GM18517 (cell line): ENCODE measurements at regions not wholly inside any gene's neighbourhood (a gene's known extent, or its start where the extent isn't known, plus 50 kb on each side); places are given as distances from the start of the nearest gene placed in this dataset.
"Not testable (repeated sequence)": the region's sequence is repeated elsewhere in the genome, so short reads cannot be mapped to it uniquely, and the experiment has no call there.

Source experiments
- ATAC-seq: cut with Tn5 transposase; IDR thresholded peaks from one replicate; pipeline ENCODE4 v1.9.1; 2021; ENCODE audit warnings: mild to moderate bottlenecking, moderate library complexity; ENCODE audit not compliant: unreplicated experiment

- no peak for ATAC-seq
Measured at GRCh38 chr13:83731113-83731512, 151.2 kb downstream of the SLITRK1 start.

GRCh38 chr13:83730674-83731073 lies 151.6 kb downstream of the SLITRK1 start:
- no peak for ATAC-seq

- ATAC-seq: no peak
Measured at GRCh38 chr13:83722443-83722842, 159.8 kb downstream of the SLITRK1 start.

GRCh38 chr13:83716121-83716520 lies 166.2 kb downstream of the SLITRK1 start:
- no peak for ATAC-seq

- no peak for ATAC-seq
Measured at GRCh38 chr13:83714236-83714635, 168.0 kb downstream of the SLITRK1 start.

- no peak for ATAC-seq
Measured at GRCh38 chr13:83710133-83710515, 172.2 kb downstream of the SLITRK1 start.

GRCh38 chr13:83709426-83710132 lies 172.7 kb downstream of the SLITRK1 start:
- no peak for ATAC-seq

GRCh38 chr13:83702021-83702420 lies 180.3 kb downstream of the SLITRK1 start:
- ATAC-seq: no peak

GRCh38 chr13:83692800-83693199 lies 189.5 kb downstream of the SLITRK1 start:
- ATAC-seq: no peak

GRCh38 chr13:83691966-83692365 lies 190.3 kb downstream of the SLITRK1 start:
- ATAC-seq: no peak

- ATAC-seq: no peak
Measured at GRCh38 chr13:83681547-83681946, 200.7 kb downstream of the SLITRK1 start.

- no peak for ATAC-seq
Measured at GRCh38 chr13:83677985-83678384, 204.3 kb downstream of the SLITRK1 start.

GRCh38 chr13:83672612-83673011 lies 209.7 kb downstream of the SLITRK1 start:
- ATAC-seq: no peak

- no peak for ATAC-seq
Measured at GRCh38 chr13:83667606-83668005, 214.7 kb downstream of the SLITRK1 start.

GRCh38 chr13:83666141-83666540 lies 216.1 kb downstream of the SLITRK1 start:
- no peak for ATAC-seq

GRCh38 chr13:83657281-83657680 lies 225.0 kb downstream of the SLITRK1 start:
- ATAC-seq: no peak

GRCh38 chr13:83642617-83643016 lies 239.7 kb downstream of the SLITRK1 start:
- not testable (repeated sequence) for ATAC-seq

GRCh38 chr13:83634601-83635000 lies 247.7 kb downstream of the SLITRK1 start:
- no peak for ATAC-seq

- ATAC-seq: no peak
Measured at GRCh38 chr13:83633746-83634145, 248.5 kb downstream of the SLITRK1 start.

- ATAC-seq: no peak
Measured at GRCh38 chr13:83622422-83622784, 259.9 kb downstream of the SLITRK1 start.

- ATAC-seq: no peak
Measured at GRCh38 chr13:83621765-83622421, 260.4 kb downstream of the SLITRK1 start.

- ATAC-seq: no peak
Measured at GRCh38 chr13:83620530-83621220, 261.6 kb downstream of the SLITRK1 start.
